ENCODE measurements at regions not wholly inside any gene's neighbourhood (a gene's known extent, or its start where the extent isn't known, plus 50 kb on each side); places are given as distances from the start of the nearest gene placed in this dataset.

DNA sequence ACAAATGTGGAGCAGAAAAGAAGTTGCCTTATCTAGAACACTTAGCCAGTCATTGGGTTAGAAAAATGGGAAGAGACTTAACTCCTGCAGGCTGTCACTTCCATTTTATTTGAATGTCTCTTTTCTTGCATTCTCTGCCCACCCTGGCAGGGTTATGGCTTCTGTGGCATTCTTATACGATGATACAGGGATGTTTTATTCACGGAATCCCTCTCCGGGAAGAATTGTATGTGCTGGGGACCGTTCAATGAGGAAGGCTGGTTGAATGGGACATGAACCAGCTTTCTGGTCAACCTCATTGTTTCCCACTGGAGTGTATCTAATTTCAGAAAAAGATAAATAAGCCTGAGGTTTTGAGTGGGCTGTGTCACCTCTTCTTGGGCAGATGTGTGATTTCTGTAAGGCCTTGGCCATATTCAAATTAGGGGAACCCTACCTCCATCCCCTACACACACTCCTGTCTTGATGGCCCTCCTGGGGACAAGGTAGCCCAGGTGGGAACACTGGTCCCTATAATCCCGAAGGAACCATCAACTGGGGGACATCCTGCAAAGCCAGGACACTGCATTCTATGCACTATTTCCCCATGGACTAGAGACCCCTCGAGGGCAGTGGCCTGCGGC lies 174.8 kb upstream of the GSC start:
- Histone ChIP-seq H3K4me3 (ENCODE audit: low read length) (no peak overlapping the region), H3F3A (ENCODE audit: control insufficient read depth, insufficient read depth) (no peaks in the 10 kb centered on the region), H3K27me3 (ENCODE audit: control insufficient read depth, low read length) (no peaks in the 10 kb centered on the region), H3K4me2 (ENCODE audit: low read length) (no peak overlapping the region), H4K20me1 (ENCODE audit: control insufficient read depth, insufficient read depth, low read depth, low read length) (no peaks in the 10 kb centered on the region), H3K27ac (ENCODE audit: low read depth, low read length) (no peak overlapping the region), H3K9me2 (replicated peaks; ENCODE audit: control insufficient read depth, low read length) (no peaks in the 10 kb centered on the region), H3K9me3 (ENCODE audit: control insufficient read depth, insufficient read depth, low read length) (no peaks in the 10 kb centered on the region), H3K4me1 (ENCODE audit: control insufficient read depth, low read length) (no peaks in the 10 kb centered on the region), H3K36me3 (ENCODE audit: control insufficient read depth, low read length) (no peaks in the 10 kb centered on the region), H3K79me2 (ENCODE audit: control insufficient read depth, low read length) (no peaks in the 10 kb centered on the region)
- TF ChIP-seq EZH2phosphoT487 (IDR thresholded peaks at IDR 0.05; ENCODE audit: borderline replicate concordance, low read length) (no peak), CTCF (IDR thresholded peaks at IDR 0.05; ENCODE audit: low read depth, low read length, poor library complexity, severe bottlenecking) (no peak)

DNA sequence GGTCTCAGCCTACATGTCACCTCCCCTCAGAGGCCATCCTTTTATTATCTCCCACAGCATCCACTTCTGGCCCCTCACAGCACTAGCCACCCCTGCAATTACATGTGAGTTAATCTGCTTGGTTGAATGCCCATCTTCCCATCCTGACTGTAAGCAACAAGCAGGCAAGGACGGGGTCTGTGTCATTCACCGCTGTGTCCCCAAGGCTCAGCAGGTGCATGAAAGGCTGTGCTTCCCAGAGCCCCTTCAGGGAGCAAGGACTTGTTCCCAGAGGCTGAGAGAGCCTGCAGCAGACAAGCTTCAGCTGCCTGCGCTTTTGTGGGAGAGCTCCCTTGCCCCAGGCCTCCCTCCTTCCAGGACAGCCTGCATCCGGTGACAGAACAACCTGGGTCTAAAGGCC lies 172.7 kb upstream of the GSC start:
- Histone ChIP-seq H4K20me1 (ENCODE audit: control insufficient read depth, insufficient read depth, low read depth, low read length) (no peaks in the 10 kb centered on the region), H3K27me3 (ENCODE audit: control insufficient read depth, low read length) (no peaks in the 10 kb centered on the region), H3K79me2 (ENCODE audit: control insufficient read depth, low read length) (no peaks in the 10 kb centered on the region), H3K4me3 (ENCODE audit: low read length) (no peak overlapping the region), H3K4me2 (ENCODE audit: low read length) (no peak overlapping the region), H3K36me3 (ENCODE audit: control insufficient read depth, low read length) (no peaks in the 10 kb centered on the region), H3K9me2 (replicated peaks; ENCODE audit: control insufficient read depth, low read length) (no peaks in the 10 kb centered on the region), H3K27ac (ENCODE audit: low read depth, low read length) (no peak overlapping the region), H3F3A (ENCODE audit: control insufficient read depth, insufficient read depth) (no peaks in the 10 kb centered on the region), H3K9me3 (ENCODE audit: control insufficient read depth, insufficient read depth, low read length) (no peaks in the 10 kb centered on the region), H3K4me1 (ENCODE audit: control insufficient read depth, low read length) (no peaks in the 10 kb centered on the region)
- no peak for TF ChIP-seq EZH2phosphoT487 (IDR thresholded peaks at IDR 0.05; ENCODE audit: borderline replicate concordance, low read length)
- TF ChIP-seq CTCF (IDR thresholded peaks at IDR 0.05; ENCODE audit: low read depth, low read length, poor library complexity, severe bottlenecking): no peak

GRCh38 chr14:94941311-94941710 lies 171.4 kb upstream of the GSC start:
- H3K9me3 ChIP-seq (ENCODE audit: control insufficient read depth, insufficient read depth, low read length): no peaks in the 10 kb centered on the region
- H3K27ac ChIP-seq (ENCODE audit: low read depth, low read length): no peak overlapping the region
- no peaks in the 10 kb centered on the region for H3K4me1 ChIP-seq (ENCODE audit: control insufficient read depth, low read length)
- no peaks in the 10 kb centered on the region for H3F3A ChIP-seq (ENCODE audit: control insufficient read depth, insufficient read depth)
- no peaks in the 10 kb centered on the region for H4K20me1 ChIP-seq (ENCODE audit: control insufficient read depth, insufficient read depth, low read depth, low read length)
- no peaks in the 10 kb centered on the region for H3K9me2 ChIP-seq (replicated peaks; ENCODE audit: control insufficient read depth, low read length)
- no peaks in the 10 kb centered on the region for H3K79me2 ChIP-seq (ENCODE audit: control insufficient read depth, low read length)
- no peaks in the 10 kb centered on the region for H3K27me3 ChIP-seq (ENCODE audit: control insufficient read depth, low read length)
- H3K36me3 ChIP-seq (ENCODE audit: control insufficient read depth, low read length): no peaks in the 10 kb centered on the region
- TF ChIP-seq CTCF (IDR thresholded peaks at IDR 0.05; ENCODE audit: low read depth, low read length, poor library complexity, severe bottlenecking) (no peak), EZH2phosphoT487 (IDR thresholded peaks at IDR 0.05; ENCODE audit: borderline replicate concordance, low read length) (no peak)
- H3K4me3 ChIP-seq (ENCODE audit: low read length): no peak overlapping the region
- H3K4me2 ChIP-seq (ENCODE audit: low read length): no peak overlapping the region

Data from DOHH2 (cell line).